OCI-LY1 (cell line): ENCODE measurements at regions not wholly inside any gene's neighbourhood (a gene's known extent, or its start where the extent isn't known, plus 50 kb on each side); places are given as distances from the start of the nearest gene placed in this dataset.

Experiments used
- H2AFZ ChIP-seq: fragments of 200-600 bp; sonication (generic), shearing (Covaris generic); 2 replicates; pipeline ENCODE4 v1.6.0; 2014; ENCODE audit warnings: antibody characterized with exemption, mild to moderate bottlenecking, low read length
- H3F3A ChIP-seq: fragments of 200-600 bp; sonication (generic), shearing (Covaris generic); 2 replicates; pipeline ENCODE4 v1.6.0; 2014; ENCODE audit warnings: mild to moderate bottlenecking, antibody characterized with exemption, low read length, moderate library complexity; ENCODE audit not compliant: insufficient read depth
- H3K27ac ChIP-seq: fragments of 200-600 bp; sonication (generic); 2 replicates; pipeline ENCODE4 v1.5.1; 2014; ENCODE audit warnings: low read length, mixed run types, mild to moderate bottlenecking, low read depth; ENCODE audit not compliant: poor library complexity, severe bottlenecking
- H3K27me3 ChIP-seq: fragments of 200-600 bp; sonication (generic); 2 replicates; pipeline ENCODE4 v1.6.0; 2014; ENCODE audit warnings: antibody characterized with exemption, mild to moderate bottlenecking, low read length, moderate library complexity; ENCODE audit not compliant: insufficient read depth
- H3K36me3 ChIP-seq: fragments of 200-600 bp; sonication (generic); 2 replicates; pipeline ENCODE4 v1.6.1; 2014; ENCODE audit warnings: mild to moderate bottlenecking, antibody characterized with exemption, low read length, moderate library complexity, mixed read lengths; ENCODE audit not compliant: insufficient read depth
- H3K4me1 ChIP-seq: fragments of 200-600 bp; sonication (generic); 2 replicates; pipeline ENCODE4 v1.5.1; 2014; ENCODE audit warnings: mild to moderate bottlenecking, low read length, moderate library complexity; ENCODE audit not compliant: insufficient read depth, severe bottlenecking
- H3K4me2 ChIP-seq: fragments of 200-600 bp; sonication (generic), shearing (Covaris generic); 2 replicates; pipeline ENCODE4 v1.6.1; 2014; ENCODE audit warnings: low read length
- H3K4me3 ChIP-seq: fragments of 200-600 bp; sonication (generic); 2 replicates; pipeline ENCODE4 v1.5.1; 2014; ENCODE audit warnings: low read length, low read depth, mild to moderate bottlenecking, mixed read lengths; ENCODE audit not compliant: poor library complexity, severe bottlenecking
- H3K79me2 ChIP-seq: fragments of 200-600 bp; shearing (Covaris generic); 2 replicates; pipeline ENCODE4 v1.6.1; 2016; ENCODE audit warnings: mixed run types, low read length, mixed read lengths; ENCODE audit not compliant: insufficient read depth
- H3K9ac ChIP-seq: fragments of 200-600 bp; sonication (generic), shearing (Covaris generic); 2 replicates; pipeline ENCODE4 v1.6.1; 2014; ENCODE audit warnings: mild to moderate bottlenecking, low read length, mixed read lengths
- H3K9me2 ChIP-seq: fragments of 200-600 bp; sonication (generic), shearing (Covaris generic); 2 replicates; pipeline ENCODE4 v1.6.1; 2014; ENCODE audit warnings: low read depth, mild to moderate bottlenecking, low read length, mixed read lengths
- H3K9me3 ChIP-seq: fragments of 200-600 bp; shearing (Covaris generic); 2 replicates; pipeline ENCODE4 v1.6.1; 2014; ENCODE audit warnings: low read length, mixed read lengths
- H4K20me1 ChIP-seq: fragments of 200-600 bp; sonication (generic), shearing (Covaris generic); 2 replicates; pipeline ENCODE4 v1.6.0; 2016; ENCODE audit warnings: mild to moderate bottlenecking, low read length; ENCODE audit not compliant: insufficient read depth
- EZH2 ChIP-seq: fragments of 200-600 bp; sonication (generic), shearing (Covaris generic); IDR thresholded peaks from 2 replicates; pipeline ENCODE4 v1.8.0; 2017; ENCODE audit warnings: borderline replicate concordance, mixed run types, mild to moderate bottlenecking, antibody characterized with exemption, low read length, moderate library complexity, mixed read lengths
- TF ChIP-seq, protein P1 (sequence below): fragments of 200-600 bp; sonication (generic), shearing (Covaris generic); IDR thresholded peaks from 2 replicates; pipeline ENCODE4 v1.5.1; 2017; ENCODE audit warnings: mild to moderate bottlenecking, antibody characterized with exemption, low read length, moderate library complexity, mixed read lengths

DNA sequence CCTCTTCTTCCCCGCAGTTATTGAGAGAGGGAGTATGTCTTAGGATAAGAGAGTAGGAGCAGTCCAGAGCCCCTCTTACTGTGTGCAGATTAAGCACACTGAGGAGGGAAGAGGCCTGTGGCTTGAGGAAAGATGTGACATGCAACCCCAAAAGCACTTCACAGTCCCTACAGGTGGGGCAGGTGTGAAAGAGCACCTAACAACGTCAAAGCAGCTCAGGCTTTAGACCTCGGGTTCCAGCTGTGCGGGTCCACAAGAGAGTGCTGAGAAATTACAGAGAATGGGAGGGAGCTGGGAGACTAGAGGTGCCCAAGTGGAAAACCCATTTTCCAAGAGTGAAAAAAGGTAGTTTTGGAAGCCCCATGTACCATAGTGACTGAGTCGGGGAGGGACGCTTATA is 127.6 kb downstream of the SLC25A47 start:
- no peaks in the 10 kb centered on the region for H3K9me2 ChIP-seq
- H3K9ac ChIP-seq: no peak overlapping the region
- H3K27me3 ChIP-seq: no peaks in the 10 kb centered on the region
- no peak overlapping the region for H3K4me3 ChIP-seq
- H3K9me3 ChIP-seq: no peaks in the 10 kb centered on the region
- no peaks in the 10 kb centered on the region for H4K20me1 ChIP-seq
- no peak overlapping the region for H3K27ac ChIP-seq
- TF ChIP-seq, protein P1, sequence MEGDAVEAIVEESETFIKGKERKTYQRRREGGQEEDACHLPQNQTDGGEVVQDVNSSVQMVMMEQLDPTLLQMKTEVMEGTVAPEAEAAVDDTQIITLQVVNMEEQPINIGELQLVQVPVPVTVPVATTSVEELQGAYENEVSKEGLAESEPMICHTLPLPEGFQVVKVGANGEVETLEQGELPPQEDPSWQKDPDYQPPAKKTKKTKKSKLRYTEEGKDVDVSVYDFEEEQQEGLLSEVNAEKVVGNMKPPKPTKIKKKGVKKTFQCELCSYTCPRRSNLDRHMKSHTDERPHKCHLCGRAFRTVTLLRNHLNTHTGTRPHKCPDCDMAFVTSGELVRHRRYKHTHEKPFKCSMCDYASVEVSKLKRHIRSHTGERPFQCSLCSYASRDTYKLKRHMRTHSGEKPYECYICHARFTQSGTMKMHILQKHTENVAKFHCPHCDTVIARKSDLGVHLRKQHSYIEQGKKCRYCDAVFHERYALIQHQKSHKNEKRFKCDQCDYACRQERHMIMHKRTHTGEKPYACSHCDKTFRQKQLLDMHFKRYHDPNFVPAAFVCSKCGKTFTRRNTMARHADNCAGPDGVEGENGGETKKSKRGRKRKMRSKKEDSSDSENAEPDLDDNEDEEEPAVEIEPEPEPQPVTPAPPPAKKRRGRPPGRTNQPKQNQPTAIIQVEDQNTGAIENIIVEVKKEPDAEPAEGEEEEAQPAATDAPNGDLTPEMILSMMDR: no peak
- no peak for TF ChIP-seq EZH2
- no peaks in the 10 kb centered on the region for H3K79me2 ChIP-seq
- no peaks in the 10 kb centered on the region for H3K4me1 ChIP-seq
- no peaks in the 10 kb centered on the region for H3F3A ChIP-seq
- H2AFZ ChIP-seq: no peak overlapping the region
- H3K4me2 ChIP-seq: no peak overlapping the region
- H3K36me3 ChIP-seq: no peaks in the 10 kb centered on the region

DNA sequence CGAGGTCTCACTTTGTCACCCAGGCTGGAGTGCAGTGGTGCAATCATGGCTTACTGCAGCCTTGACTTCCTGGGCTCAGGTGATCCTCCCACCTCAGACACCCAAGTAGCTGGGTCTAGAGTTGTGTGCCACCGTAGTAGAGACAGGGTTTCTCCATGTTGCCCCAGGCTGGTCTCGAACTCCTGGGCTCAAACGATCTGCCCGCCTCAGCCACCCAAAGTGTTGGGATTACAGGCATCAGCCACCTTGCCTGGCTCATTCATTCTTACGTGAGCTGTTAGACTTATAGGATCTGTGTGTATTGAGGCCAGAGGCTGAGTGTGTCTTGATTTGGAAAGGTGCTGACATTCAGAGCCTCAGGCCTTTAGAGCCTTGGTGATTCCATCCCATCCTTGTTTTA is 128.1 kb downstream of the SLC25A47 start:
- Histone ChIP-seq H3K4me3 (no peak overlapping the region), H3K27me3 (no peaks in the 10 kb centered on the region), H3F3A (no peaks in the 10 kb centered on the region), H3K9me3 (no peaks in the 10 kb centered on the region), H3K27ac (no peak overlapping the region), H3K9ac (no peak overlapping the region), H3K36me3 (no peaks in the 10 kb centered on the region), H3K79me2 (no peaks in the 10 kb centered on the region), H2AFZ (no peak overlapping the region), H4K20me1 (no peaks in the 10 kb centered on the region), H3K9me2 (no peaks in the 10 kb centered on the region), H3K4me2 (no peak overlapping the region), H3K4me1 (no peaks in the 10 kb centered on the region)
- TF ChIP-seq, protein P1: no peak
- no peak for TF ChIP-seq EZH2

GRCh38 chr14:100453930-100454329 is 130.8 kb downstream of the SLC25A47 start:
- no peaks in the 10 kb centered on the region for H3K9me2 ChIP-seq
- H3K9ac ChIP-seq: no peak overlapping the region
- H4K20me1 ChIP-seq: no peaks in the 10 kb centered on the region
- H3K9me3 ChIP-seq: no peaks in the 10 kb centered on the region
- H3K79me2 ChIP-seq: no peaks in the 10 kb centered on the region
- no peak overlapping the region for H3K27ac ChIP-seq
- H3K36me3 ChIP-seq: no peaks in the 10 kb centered on the region
- no peaks in the 10 kb centered on the region for H3K4me1 ChIP-seq
- no peak overlapping the region for H3K4me2 ChIP-seq
- H3F3A ChIP-seq: no peaks in the 10 kb centered on the region
- TF ChIP-seq, protein P1: no peak
- no peak for TF ChIP-seq EZH2
- H3K4me3 ChIP-seq: no peak overlapping the region
- no peak overlapping the region for H2AFZ ChIP-seq
- H3K27me3 ChIP-seq: no peaks in the 10 kb centered on the region
